HEK293T (cell line): ENCODE measurements at regions not wholly inside any gene's neighbourhood (a gene's known extent, or its start where the extent isn't known, plus 50 kb on each side); places are given as distances from the start of the nearest gene placed in this dataset.
"Not testable (repeated sequence)": the region's sequence is repeated elsewhere in the genome, so short reads cannot be mapped to it uniquely, and the experiment has no call there.

Experiments used
- CTCF ChIA-PET: fragments of 350-600 bp; formaldehyde crosslinking; extraction: SDS; loops from one replicate; lab custom pipeline; 2021; ENCODE audit warnings: antibody characterized with exemption, inconsistent platforms; lab: Yijun Ruan, JAX
- POLR2A ChIA-PET: fragments of 350-600 bp; formaldehyde crosslinking; extraction: SDS; loops from one replicate; lab custom pipeline; 2020; ENCODE audit warnings: antibody characterized with exemption, inconsistent platforms; lab: Yijun Ruan, JAX
- DNase-seq: peaks from one replicate; pipeline ENCODE4 v3.0.0; 2012; ENCODE audit warnings: mixed read lengths; ENCODE audit errors: extremely low spot score
- ARNT ChIP-seq: fragments of 450-650 bp; IDR thresholded peaks from 2 replicates; pipeline ENCODE4 v1.6.1; 2017; ENCODE audit warnings: mild to moderate bottlenecking
- BHLHE40 ChIP-seq: fragments of 450-650 bp; IDR thresholded peaks from 2 replicates; pipeline ENCODE4 v1.6.1; 2016; ENCODE audit warnings: mild to moderate bottlenecking, moderate library complexity, borderline replicate concordance
- CTBP1 ChIP-seq: fragments of 450-650 bp; IDR thresholded peaks from 2 replicates; pipeline ENCODE4 v1.6.1; 2016; ENCODE audit warnings: borderline replicate concordance
- ELF4 ChIP-seq: fragments of 450-650 bp; IDR thresholded peaks from 2 replicates; pipeline ENCODE4 v1.6.1; 2017; ENCODE audit warnings: antibody characterized with exemption
- FOXA1 ChIP-seq: fragments of 450-650 bp; IDR thresholded peaks from 2 replicates; pipeline ENCODE4 v1.6.1; 2016; ENCODE audit warnings: mild to moderate bottlenecking
- FOXK2 ChIP-seq: fragments of 450-650 bp; IDR thresholded peaks from 2 replicates; pipeline ENCODE4 v1.6.1; 2016; ENCODE audit warnings: mild to moderate bottlenecking
- FOXM1 ChIP-seq: fragments of 450-650 bp; IDR thresholded peaks from 2 replicates; pipeline ENCODE4 v1.6.1; 2017; ENCODE audit warnings: mild to moderate bottlenecking, borderline replicate concordance
- HDGF ChIP-seq: fragments of 450-650 bp; IDR thresholded peaks from 2 replicates; pipeline ENCODE4 v1.6.1; 2017; ENCODE audit warnings: antibody characterized with exemption, borderline replicate concordance
- L3MBTL2 ChIP-seq: fragments of 450-650 bp; conservative IDR thresholded peaks from 2 replicates; pipeline ENCODE4 v1.6.1; 2016; ENCODE audit warnings: mild to moderate bottlenecking
- LEF1 ChIP-seq: fragments of 450-650 bp; IDR thresholded peaks from 2 replicates; pipeline ENCODE4 v1.6.1; 2017; ENCODE audit warnings: mild to moderate bottlenecking, borderline replicate concordance
- NFRKB ChIP-seq: fragments of 450-650 bp; IDR thresholded peaks from 2 replicates; pipeline ENCODE4 v1.6.1; 2016; ENCODE audit warnings: mild to moderate bottlenecking, moderate library complexity
- PKNOX1 ChIP-seq: fragments of 450-650 bp; IDR thresholded peaks from 2 replicates; pipeline ENCODE4 v1.6.1; 2016
- SP1 ChIP-seq: fragments of 450-650 bp; IDR thresholded peaks from 2 replicates; pipeline ENCODE4 v1.6.1; 2017
- SUZ12 ChIP-seq: fragments of 450-650 bp; IDR thresholded peaks from 2 replicates; pipeline ENCODE4 v1.6.1; 2016; ENCODE audit warnings: mild to moderate bottlenecking
- TARDBP ChIP-seq: fragments of 450-650 bp; IDR thresholded peaks from 2 replicates; pipeline ENCODE4 v1.6.1; 2016
- ZNF384 ChIP-seq: fragments of 450-650 bp; IDR thresholded peaks from 2 replicates; pipeline ENCODE4 v1.6.1; 2016

DNA sequence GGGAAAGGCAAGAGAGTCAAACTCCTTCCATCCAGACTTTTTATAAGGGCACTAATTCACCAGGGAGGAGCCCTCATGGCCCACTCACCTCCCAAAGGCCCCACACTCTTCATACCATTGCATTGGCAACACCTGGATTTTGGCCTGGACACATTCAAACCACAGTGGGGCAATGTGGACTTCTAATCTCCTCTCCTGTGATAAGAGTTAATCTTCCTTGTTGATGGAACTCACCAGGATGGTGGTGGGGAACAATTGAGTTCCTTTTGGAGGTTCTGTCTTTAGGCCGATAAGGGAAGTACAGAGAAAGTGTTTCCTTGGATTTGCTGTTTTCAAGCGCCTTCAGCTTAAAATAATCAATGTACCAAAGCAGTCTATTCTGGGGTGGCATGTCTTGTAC is 268.7 kb downstream of the CD83 start:
- ChIA-PET POLR2A (no interaction called here), CTCF (no interaction called here)
- TF ChIP-seq ELF4 (no peak), BHLHE40 (no peak), SUZ12 (no peak), CTBP1 (no peak), FOXK2 (no peak)
- no peak for DNase-seq

DNA sequence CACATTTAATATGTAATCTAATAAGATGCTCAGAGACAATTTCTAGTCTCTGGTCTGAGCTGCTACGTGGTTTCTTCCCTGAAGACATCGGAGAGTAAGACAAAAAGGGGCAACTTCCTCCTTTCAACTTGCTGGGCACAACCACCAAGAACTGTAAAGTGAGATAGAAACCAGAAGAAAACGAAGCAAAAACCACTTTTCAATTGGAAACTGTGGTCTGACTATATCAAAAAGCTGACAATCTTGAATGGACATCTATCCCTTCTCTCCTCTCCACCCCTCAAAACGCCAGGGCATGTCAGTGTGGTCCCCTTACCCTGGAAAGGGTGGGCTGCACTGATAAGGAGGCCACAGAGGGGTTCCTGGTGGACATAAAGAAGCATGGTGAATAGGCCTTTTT is 269.1 kb downstream of the CD83 start:
- ChIA-PET CTCF (no interaction called here), POLR2A (no interaction called here)
- no peak for TF ChIP-seq PKNOX1
- TF ChIP-seq BHLHE40: no peak
- no peak for DNase-seq

DNA sequence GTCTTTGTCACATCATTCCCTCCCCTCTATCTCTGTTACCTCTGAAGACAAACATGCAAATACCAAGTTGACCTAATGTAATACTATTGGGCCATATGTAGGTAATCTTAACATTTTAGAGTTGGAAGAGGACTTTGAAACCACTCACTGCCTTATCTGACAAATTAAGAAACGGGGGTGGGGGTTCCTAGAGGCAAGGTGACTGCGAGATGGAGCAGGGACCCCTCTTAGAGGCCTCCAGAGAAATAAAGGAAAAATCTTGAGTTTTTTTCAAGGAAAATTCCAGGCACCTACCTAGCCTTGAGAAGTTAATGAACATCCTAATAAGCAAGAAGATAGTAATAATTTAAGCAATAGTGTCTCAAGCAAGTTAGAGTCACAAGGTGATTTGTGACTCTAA is 270.8 kb downstream of the CD83 start:
- DNase-seq: no peak
- POLR2A ChIA-PET: no interaction called here
- CTCF ChIA-PET: no interaction called here
- no peak for TF ChIP-seq ARNT
- TF ChIP-seq FOXK2: no peak
- no peak for TF ChIP-seq PKNOX1
- no peak for TF ChIP-seq HDGF
- TF ChIP-seq FOXA1: no peak
- TF ChIP-seq L3MBTL2: no peak
- no peak for TF ChIP-seq TARDBP
- no peak for TF ChIP-seq CTBP1
- no peak for TF ChIP-seq FOXM1

DNA sequence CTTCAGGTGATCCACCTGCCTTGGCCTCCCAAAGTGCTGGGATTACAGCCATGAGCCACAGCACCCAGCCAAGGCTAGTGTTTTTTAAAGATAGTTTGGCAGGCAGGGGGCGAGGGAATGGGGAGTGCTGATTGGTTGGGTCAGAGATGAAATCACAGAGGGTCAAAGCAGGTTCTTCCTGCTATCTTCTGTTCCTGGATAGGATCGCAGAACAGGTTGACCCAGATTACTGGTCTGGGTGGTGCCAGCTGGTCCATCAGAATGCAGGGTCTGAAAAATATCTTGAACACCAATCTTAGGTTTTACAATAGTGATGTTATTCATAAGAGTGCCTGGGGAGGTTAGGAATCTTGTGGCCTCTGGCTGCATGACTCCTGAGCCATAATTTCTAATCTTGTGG is 272.2 kb downstream of the CD83 start:
- DNase-seq, CTCF ChIA-PET, POLR2A ChIA-PET: not testable (repeated sequence)

DNA sequence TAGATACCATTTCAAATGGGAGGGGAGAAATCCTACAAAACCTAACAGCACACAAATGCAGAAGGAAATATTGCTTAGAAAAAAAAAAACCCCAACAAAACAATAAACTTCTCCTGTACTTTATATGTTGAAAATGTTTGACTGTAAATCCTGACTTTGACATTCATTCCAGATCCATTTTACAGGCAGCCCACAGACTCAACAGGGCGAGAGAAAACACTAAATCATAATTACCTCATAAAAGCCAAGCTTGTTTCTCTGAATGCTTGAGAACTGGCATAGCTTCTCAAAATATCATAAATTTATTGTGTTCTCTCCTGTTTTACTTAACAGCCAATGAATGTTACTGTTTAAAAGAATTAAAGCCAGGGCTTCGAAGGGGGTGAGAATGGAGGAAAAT is 273.2 kb downstream of the CD83 start:
- TF ChIP-seq ELF4 (no peak), SP1 (no peak), NFRKB (no peak), PKNOX1 (peak; percentile 89), CTBP1 (no peak)
- ChIA-PET POLR2A (no interaction called here), CTCF (no interaction called here)
- DNase-seq: no peak

DNA sequence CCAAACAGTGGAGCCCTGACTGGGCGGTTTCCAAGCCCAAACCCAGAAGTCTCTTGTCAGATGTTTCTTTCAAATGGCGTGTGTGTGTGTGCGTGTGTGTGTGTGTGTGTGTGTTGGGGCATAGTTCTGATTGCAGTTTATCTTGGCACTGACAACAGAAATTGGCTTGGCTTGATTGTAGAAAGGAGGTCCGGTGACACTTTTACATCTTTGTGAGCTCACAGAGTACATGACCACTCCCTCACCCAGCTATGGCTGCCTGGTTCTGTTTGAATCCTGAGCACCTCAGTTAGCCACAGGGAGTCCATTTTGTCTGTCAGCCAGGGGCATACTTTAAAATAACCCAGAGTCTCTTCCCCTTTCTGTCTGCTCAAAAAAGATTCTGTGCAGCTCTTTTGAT is 276.3 kb downstream of the CD83 start:
- TF ChIP-seq FOXA1 (no peak), FOXK2 (no peak), TARDBP (no peak), HDGF (no peak), BHLHE40 (no peak), NFRKB (no peak), PKNOX1 (no peak), ZNF384 (no peak), ARNT (no peak), ELF4 (no peak), L3MBTL2 (no peak), SP1 (no peak), LEF1 (no peak), SUZ12 (no peak), CTBP1 (no peak)
- POLR2A ChIA-PET: no interaction called here
- CTCF ChIA-PET: no interaction called here
- no peak for DNase-seq

- TF ChIP-seq ELF4: no peak
- TF ChIP-seq PKNOX1: no peak
- no peak for TF ChIP-seq SUZ12
- TF ChIP-seq FOXK2: no peak
- DNase-seq: no peak
- ChIA-PET CTCF (interaction anchor here (0.6 kb wide), 1 partner anchor 45 kb away, joined by 3 read pairs; no protein-coding TSS in a partner anchor), POLR2A (interaction anchor here (0.8 kb wide), 1 partner anchor 21 kb away, joined by 3 read pairs; no protein-coding TSS in a partner anchor)
These were observed 278.8 kb downstream of the CD83 start for GRCh38 chr6:14396392-14396791.
